HG03571 (cell line): ENCODE measurements at regions not wholly inside any gene's neighbourhood (a gene's known extent, or its start where the extent isn't known, plus 50 kb on each side); places are given as distances from the start of the nearest gene placed in this dataset.

Source experiments
- ATAC-seq: cut with Tn5 transposase; IDR thresholded peaks from one replicate; pipeline ENCODE4 v1.9.1; 2021; ENCODE audit not compliant: unreplicated experiment

GRCh38 chr9:111149018-111149759 is 110.9 kb upstream of the LPAR1 start:
- no peak for ATAC-seq

- ATAC-seq, result peak; percentile 53
Measured at GRCh38 chr9:111148052-111149017, 110.1 kb upstream of the LPAR1 start.

- no peak for ATAC-seq
Measured at GRCh38 chr9:111147041-111147440, 108.8 kb upstream of the LPAR1 start.

GRCh38 chr9:111144741-111145140 is 106.5 kb upstream of the LPAR1 start:
- ATAC-seq, result no peak

GRCh38 chr9:111136180-111136579 is 97.9 kb upstream of the LPAR1 start:
- ATAC-seq, result no peak

- ATAC-seq, result no peak
Measured at GRCh38 chr9:111131211-111131610, 92.9 kb upstream of the LPAR1 start.

GRCh38 chr9:111120526-111120925 is 82.3 kb upstream of the LPAR1 start:
- no peak for ATAC-seq

GRCh38 chr9:111118256-111118948 is 80.1 kb upstream of the LPAR1 start:
- ATAC-seq, result no peak

- ATAC-seq, result no peak
Measured at GRCh38 chr9:111114486-111114885, 76.2 kb upstream of the LPAR1 start.

GRCh38 chr9:111113712-111114111 is 75.4 kb upstream of the LPAR1 start:
- no peak for ATAC-seq

- ATAC-seq, result no peak
Measured at GRCh38 chr9:111110805-111111204, 72.5 kb upstream of the LPAR1 start.

GRCh38 chr9:111108946-111109345 is 70.7 kb upstream of the LPAR1 start:
- ATAC-seq, result no peak

GRCh38 chr9:111107141-111107540 is 68.9 kb upstream of the LPAR1 start:
- ATAC-seq, result no peak

- ATAC-seq, result no peak
Measured at GRCh38 chr9:111106202-111106601, 67.9 kb upstream of the LPAR1 start.

- ATAC-seq, result no peak
Measured at GRCh38 chr9:111102793-111103464, 64.7 kb upstream of the LPAR1 start.

- no peak for ATAC-seq
Measured at GRCh38 chr9:111099199-111100008, 61.1 kb upstream of the LPAR1 start.

- no peak for ATAC-seq
Measured at GRCh38 chr9:111098093-111098492, 59.8 kb upstream of the LPAR1 start.

GRCh38 chr9:111096051-111096450 is 57.8 kb upstream of the LPAR1 start:
- ATAC-seq, result no peak

- no peak for ATAC-seq
Measured at GRCh38 chr9:111095441-111095840, 57.2 kb upstream of the LPAR1 start.

- no peak for ATAC-seq
Measured at GRCh38 chr9:111094958-111095357, 56.7 kb upstream of the LPAR1 start.
